A673 (cell line): ENCODE measurements at regions not wholly inside any gene's neighbourhood (a gene's known extent, or its start where the extent isn't known, plus 50 kb on each side); places are given as distances from the start of the nearest gene placed in this dataset.

Experiments used
- BruUV-seq: library from RNA; stranded (reverse); fragments of 400-500 nt; replicated peaks from 2 replicates; lab custom pipeline; 2021; lab: Mats Ljungman, UMichigan
- CTCF ChIA-PET: fragments of 300-600 bp; sonication (Branson Sonifier 250); formaldehyde crosslinking; loops from one replicate; lab custom pipeline; 2022; ENCODE audit warnings: antibody characterized with exemption; lab: Charles Lee
- POLR2A ChIA-PET: fragments of 300-600 bp; sonication (Branson Sonifier 250); formaldehyde crosslinking; loops from one replicate; lab custom pipeline; 2022; ENCODE audit warnings: antibody characterized with exemption; ENCODE audit not compliant: low non-redundant PET; lab: Charles Lee
- DNase-seq: peaks from one replicate; pipeline ENCODE4 v3.0.0-alpha.2; 2015; ENCODE audit warnings: low spot score
- H3K27ac ChIP-seq: fragments of 200-600 bp; sonication (generic); 2 replicates; pipeline ENCODE4 v1.5.1; 2016; ENCODE audit warnings: mixed run types, low read depth, mild to moderate bottlenecking, mixed read lengths, antibody characterized with exemption, low read length; ENCODE audit not compliant: poor library complexity, severe bottlenecking
- H3K27me3 ChIP-seq: fragments of 200-600 bp; sonication (generic); replicated peaks from 2 replicates; pipeline ENCODE4 v1.6.1; 2017; ENCODE audit warnings: mixed run types, low read depth, mild to moderate bottlenecking, mixed read lengths, antibody characterized with exemption, low read length; ENCODE audit not compliant: insufficient read depth, poor library complexity
- H3K36me3 ChIP-seq: fragments of 200-600 bp; sonication (generic); 2 replicates; pipeline ENCODE4 v1.6.1; 2016; ENCODE audit warnings: mixed run types, mild to moderate bottlenecking, mixed read lengths, antibody characterized with exemption, low read length; ENCODE audit not compliant: insufficient read depth, poor library complexity, severe bottlenecking
- H3K4me1 ChIP-seq: fragments of 200-600 bp; sonication (generic); 2 replicates; pipeline ENCODE4 v1.6.1; 2017; ENCODE audit warnings: mixed run types, mild to moderate bottlenecking, mixed read lengths, antibody characterized with exemption, low read length; ENCODE audit not compliant: insufficient read depth, poor library complexity, severe bottlenecking
- H3K4me3 ChIP-seq: fragments of 200-600 bp; sonication (generic); 2 replicates; pipeline ENCODE4 v1.5.1; 2016; ENCODE audit warnings: low read depth, mixed run types, mild to moderate bottlenecking, mixed read lengths, low read length; ENCODE audit not compliant: poor library complexity, severe bottlenecking
- H3K9me3 ChIP-seq: fragments of 200-600 bp; sonication (generic); 2 replicates; pipeline ENCODE4 v1.6.1; 2016; ENCODE audit warnings: mixed run types, low read depth, mild to moderate bottlenecking, mixed read lengths, antibody characterized with exemption, low read length; ENCODE audit not compliant: poor library complexity, severe bottlenecking
- CTCF ChIP-seq: fragments of 300-800, 200-600 bp; sonication (generic); conservative IDR thresholded peaks from 2 replicates; pipeline ENCODE4 v1.5.1; 2017; ENCODE audit warnings: low read depth, mild to moderate bottlenecking, antibody characterized with exemption, low read length, moderate library complexity, mixed read lengths
- EZH2 ChIP-seq: fragments of 200-600 bp; sonication (generic); IDR thresholded peaks from 2 replicates; pipeline ENCODE4 v1.6.1; 2017; ENCODE audit warnings: borderline replicate concordance, low read depth, mild to moderate bottlenecking, mixed read lengths, antibody characterized with exemption, low read length; ENCODE audit not compliant: poor library complexity, severe bottlenecking
- intact Hi-C: fragments of 100-400 bp; cut with micrococcal nuclease; formaldehyde crosslinking; loops from one replicate; pipeline ENCODE4 v1.10.0; 2022; ENCODE audit not compliant: unreplicated experiment

- TF ChIP-seq CTCF (no peak), EZH2 (no peak)
- Histone ChIP-seq H3K4me3 (no peak overlapping the region), H3K9me3 (peaks cover 22% of the 10 kb centered on the region), H3K4me1 (no peaks in the 10 kb centered on the region), H3K27me3 (no peaks in the 10 kb centered on the region), H3K27ac (no peak overlapping the region), H3K36me3 (no peaks in the 10 kb centered on the region)
- DNase-seq = no peak
- CTCF ChIA-PET = no interaction called here
- POLR2A ChIA-PET = no interaction called here
- BruUV-seq = no TSS peak
- intact Hi-C loops = no loop called here
Measured at GRCh38 chr20:56098981-56099500, 93.7 kb upstream of the CBLN4 start.

GRCh38 chr20:56111961-56112730, 106.8 kb upstream of the CBLN4 start:
- Histone ChIP-seq H3K9me3 (no peaks in the 10 kb centered on the region), H3K27ac (no peak overlapping the region)

GRCh38 chr20:56117350-56117749, 112.0 kb upstream of the CBLN4 start:
- Histone ChIP-seq H3K27ac (no peak overlapping the region), H3K4me1 (no peaks in the 10 kb centered on the region), H3K36me3 (no peaks in the 10 kb centered on the region), H3K9me3 (peaks cover 4% of the 10 kb centered on the region), H3K4me3 (no peak overlapping the region), H3K27me3 (no peaks in the 10 kb centered on the region)
- no peak for DNase-seq
- BruUV-seq = no TSS peak
- TF ChIP-seq CTCF (no peak), EZH2 (no peak)
- CTCF ChIA-PET = no interaction called here
- POLR2A ChIA-PET = no interaction called here
- intact Hi-C loops = no loop called here

More at GRCh38 chr20:56111961-56112730, 106.8 kb upstream of the CBLN4 start:
- ChIA-PET CTCF (no interaction called here), POLR2A (no interaction called here)
- no TSS peak for BruUV-seq
- H3K27me3 ChIP-seq = no peaks in the 10 kb centered on the region
- DNase-seq = no peak
- intact Hi-C loops = no loop called here
- no peaks in the 10 kb centered on the region for H3K4me1 ChIP-seq
- TF ChIP-seq EZH2 (no peak), CTCF (no peak)
- no peak overlapping the region for H3K4me3 ChIP-seq
- H3K36me3 ChIP-seq = no peaks in the 10 kb centered on the region
